GM18502 (cell line): ENCODE measurements at regions not wholly inside any gene's neighbourhood (a gene's known extent, or its start where the extent isn't known, plus 50 kb on each side); places are given as distances from the start of the nearest gene placed in this dataset.
"Not testable (repeated sequence)": the region's sequence is repeated elsewhere in the genome, so short reads cannot be mapped to it uniquely, and the experiment has no call there.

Source experiments
- ATAC-seq: cut with Tn5 transposase; IDR thresholded peaks from one replicate; pipeline ENCODE4 v1.9.1; 2021; ENCODE audit warnings: mild to moderate bottlenecking; ENCODE audit not compliant: unreplicated experiment, poor library complexity

DNA sequence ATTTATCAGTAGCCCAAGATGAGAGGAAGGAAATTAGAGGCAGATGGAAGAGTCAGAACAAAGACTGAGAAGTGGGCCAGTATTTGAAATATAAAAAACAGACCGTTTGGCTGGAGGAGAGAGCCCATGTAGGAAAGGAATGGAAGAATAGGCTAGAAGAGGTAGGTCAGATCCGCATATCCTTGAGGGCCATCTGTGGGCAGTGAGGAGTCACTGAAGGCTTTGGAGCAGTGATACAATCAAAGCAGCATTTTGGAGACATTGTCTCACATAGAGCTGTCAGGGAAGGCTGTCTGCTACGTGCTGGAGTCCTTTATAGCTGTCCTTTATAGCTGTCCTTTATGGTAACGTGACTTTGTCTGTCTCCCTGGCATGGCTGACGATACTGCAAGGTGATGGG, 92.0 kb upstream of the VEPH1 start:
- ATAC-seq, result no peak

DNA sequence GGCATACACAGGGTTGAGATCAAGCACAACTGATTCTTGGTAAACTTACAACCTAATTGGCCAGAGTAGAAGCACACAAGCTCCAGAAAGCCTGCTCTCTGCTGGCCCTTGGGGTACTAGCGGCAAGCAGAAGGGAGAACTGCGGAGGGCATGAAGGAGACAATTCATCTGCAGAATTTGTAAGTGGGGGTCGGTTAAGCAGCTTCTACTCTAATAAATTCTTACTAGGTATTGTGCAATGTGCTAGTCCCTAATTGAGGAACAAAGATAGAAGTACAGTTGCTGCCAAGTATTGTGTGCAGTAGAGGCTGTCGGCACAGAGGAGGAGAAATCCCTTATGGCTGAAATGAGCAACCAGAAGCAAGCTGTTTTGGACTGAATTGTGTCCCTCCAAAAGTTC, 91.2 kb upstream of the VEPH1 start:
- ATAC-seq, result no peak

DNA sequence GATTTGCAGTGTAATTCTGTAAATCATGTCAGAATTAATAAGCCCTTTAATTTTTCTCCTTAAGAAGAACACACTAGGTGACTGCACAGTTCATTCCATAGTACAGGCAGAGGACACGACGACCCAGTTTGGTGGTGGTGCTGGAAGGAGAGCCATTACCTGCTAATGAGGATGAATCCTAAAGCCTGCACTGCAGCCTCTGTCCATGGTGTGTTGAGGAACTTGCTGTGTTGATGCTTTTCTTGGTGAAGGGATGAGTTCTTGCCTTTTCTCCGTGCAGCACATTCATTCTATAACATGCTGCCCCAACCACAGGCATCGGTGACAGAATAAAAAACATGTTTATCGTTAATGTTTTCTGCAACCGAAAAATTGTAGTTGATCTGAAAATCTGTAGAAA, 89.6 kb upstream of the VEPH1 start:
- no peak for ATAC-seq

- no peak for ATAC-seq
Measured at GRCh38 chr3:157590273-157590672, 87.1 kb upstream of the VEPH1 start.

- ATAC-seq, result no peak
Measured at GRCh38 chr3:157589211-157589610, 86.0 kb upstream of the VEPH1 start.

- ATAC-seq, result no peak
Measured at GRCh38 chr3:157588386-157589060, 85.3 kb upstream of the VEPH1 start.

- no peak for ATAC-seq
Measured at GRCh38 chr3:157586293-157586692, 83.1 kb upstream of the VEPH1 start.

DNA sequence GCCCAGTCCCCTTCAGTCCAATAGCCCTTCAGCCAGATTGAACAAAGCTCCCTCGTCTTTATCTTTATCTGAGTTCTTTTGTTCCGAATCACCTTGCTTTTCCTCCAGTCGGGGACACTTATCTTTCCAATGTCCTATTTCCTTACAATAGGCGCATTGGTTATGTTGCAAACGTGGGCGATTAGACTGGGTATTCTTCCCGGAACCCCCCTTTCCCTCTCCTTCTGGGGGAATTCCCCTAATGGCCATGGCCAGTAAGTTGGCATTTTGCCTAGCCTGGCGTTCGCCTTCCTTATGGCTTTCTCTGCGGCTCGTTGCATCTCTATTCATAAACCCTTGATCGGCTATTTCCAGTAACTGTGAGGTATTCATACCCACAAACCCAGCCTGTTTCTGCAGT, 82.2 kb upstream of the VEPH1 start:
- ATAC-seq, result no peak

DNA sequence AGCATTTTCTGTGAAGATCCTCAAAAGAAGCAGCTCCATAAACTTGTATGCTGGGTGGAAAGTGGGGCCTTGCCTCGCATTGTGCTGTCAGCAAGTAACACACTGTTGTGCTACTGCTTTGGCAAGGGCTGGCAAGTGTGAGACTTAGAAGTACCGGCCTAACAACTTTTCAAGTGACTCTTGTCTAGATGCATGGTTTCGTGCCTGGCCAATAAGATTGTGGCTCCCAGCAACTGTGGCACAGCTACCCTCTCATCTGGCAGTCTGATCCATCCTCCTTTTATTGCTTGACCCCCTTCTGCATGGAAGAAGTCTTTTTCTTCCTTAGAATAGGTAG, 79.4 kb upstream of the VEPH1 start:
- ATAC-seq, result no peak

GRCh38 chr3:157581956-157582636, 78.9 kb upstream of the VEPH1 start:
- not testable (repeated sequence) for ATAC-seq

- no peak for ATAC-seq
Measured at GRCh38 chr3:157581371-157581770, 78.2 kb upstream of the VEPH1 start.

DNA sequence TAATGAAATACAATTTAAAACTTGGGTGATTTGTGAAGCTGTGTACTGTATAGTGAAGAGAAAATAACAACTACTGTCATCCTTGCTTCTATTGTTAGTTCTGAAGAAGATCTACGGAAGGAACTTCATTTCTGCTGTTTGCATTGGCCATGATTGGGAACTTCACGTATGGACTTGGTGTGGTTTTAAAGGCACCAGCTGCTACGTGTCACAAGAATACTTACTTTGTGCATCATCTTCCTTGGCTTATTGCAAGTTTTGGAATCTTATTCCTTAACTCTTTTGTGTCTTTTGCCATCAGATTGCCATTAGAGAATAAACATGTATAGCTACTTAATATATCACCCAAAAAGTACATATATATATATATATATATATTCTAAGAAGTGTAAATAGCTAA, 75.0 kb upstream of the VEPH1 start:
- ATAC-seq, result no peak

DNA sequence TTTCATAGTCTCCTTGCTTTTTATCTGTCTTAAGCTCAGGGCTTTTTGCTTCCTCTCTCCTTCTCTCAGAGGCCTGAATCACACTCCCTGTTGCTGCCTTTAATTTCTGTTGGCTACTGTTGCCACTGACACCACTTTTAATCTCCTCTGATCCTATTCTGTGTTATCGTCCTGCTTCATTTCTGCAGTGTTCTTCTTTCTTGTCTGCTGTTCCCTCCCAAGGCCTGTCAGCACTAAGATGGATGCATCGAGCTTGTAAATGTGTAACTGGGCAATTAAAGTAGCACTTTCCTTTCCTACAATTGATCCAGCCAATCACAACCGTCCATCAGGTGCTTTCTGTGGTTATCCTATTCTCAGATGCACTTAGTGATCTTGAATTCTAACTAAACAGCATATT, 71.3 kb upstream of the VEPH1 start:
- ATAC-seq, result no peak

DNA sequence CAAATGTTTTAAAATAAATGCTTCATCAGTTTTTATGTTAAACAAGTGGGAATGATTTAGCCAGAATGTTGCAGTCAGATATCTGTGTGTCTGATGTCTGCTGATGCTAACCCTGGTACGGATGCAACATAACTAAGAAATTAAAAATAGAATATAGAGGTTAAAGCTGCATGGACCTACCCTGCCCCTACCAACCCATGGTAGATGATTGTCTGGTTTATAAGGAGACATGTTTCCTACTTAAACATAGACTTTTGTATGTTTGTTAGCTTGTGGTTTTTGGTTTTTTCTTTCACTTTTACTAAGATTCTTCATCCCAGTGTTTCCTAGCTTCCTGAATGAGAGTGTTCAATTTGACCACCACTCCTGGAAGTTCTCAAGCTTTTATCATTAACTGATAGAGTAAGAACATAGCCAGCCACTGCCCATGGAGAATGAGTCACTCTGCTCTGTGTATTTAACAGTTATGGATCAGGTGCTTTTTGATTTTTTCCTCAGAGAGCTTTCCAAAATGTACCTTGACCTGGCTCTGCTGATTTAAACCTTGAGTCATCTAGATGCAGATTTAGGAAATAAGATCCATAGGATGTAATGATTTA, 70.7 kb upstream of the VEPH1 start:
- ATAC-seq, result no peak

GRCh38 chr3:157573281-157573680, 70.1 kb upstream of the VEPH1 start:
- ATAC-seq, result no peak

DNA sequence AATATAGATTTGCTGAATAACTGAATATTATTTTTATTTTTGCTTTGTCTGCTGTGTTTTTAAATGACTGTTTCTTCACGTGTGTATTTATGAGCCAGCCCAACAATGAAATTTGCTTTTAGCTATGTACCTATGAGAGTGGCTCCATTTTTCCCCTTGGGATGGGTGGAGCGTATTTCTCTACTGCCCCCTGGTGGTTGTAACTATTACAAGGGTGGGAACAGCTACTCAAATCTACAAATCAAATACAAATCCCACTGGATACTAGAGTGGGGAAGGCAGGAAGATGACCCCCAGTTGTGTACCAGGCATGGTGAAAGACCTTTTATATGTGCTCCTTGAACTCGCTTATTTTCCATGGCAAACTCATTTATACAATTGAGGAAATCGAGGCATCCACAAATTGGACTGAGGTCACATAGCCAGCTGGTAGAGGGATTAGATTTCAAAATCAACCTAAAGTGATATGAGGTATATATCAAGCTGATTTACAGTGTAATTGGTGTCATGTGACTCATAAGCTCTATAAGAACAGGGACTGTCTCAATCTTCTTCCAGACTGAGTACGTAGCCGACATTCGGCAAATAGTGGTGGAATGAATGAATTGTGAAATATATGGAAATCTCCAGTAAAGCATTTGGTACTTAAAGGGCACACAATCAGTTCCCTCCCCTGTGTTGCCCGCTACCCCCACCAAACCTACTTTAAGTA, 69.5 kb upstream of the VEPH1 start:
- ATAC-seq, result peak; percentile 80

DNA sequence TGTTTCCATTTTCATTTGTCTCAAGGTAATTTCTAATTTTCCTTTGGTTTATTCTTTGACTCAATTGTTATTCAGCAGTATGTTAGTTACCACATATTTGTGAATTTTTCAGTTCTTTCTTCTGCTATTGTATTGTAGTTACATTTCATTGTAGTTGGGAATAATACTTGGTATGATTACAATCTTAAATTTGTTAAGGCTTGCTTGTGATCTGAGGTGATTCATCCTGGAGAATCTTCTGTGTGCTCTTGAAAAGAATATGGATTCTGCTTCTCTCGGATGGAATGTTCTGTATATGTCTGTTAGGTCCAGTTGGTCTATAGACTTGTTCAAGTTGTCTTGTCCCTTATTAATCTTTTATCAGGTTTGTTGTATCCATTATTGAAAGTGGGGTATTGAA, 63.4 kb upstream of the VEPH1 start:
- no peak for ATAC-seq

DNA sequence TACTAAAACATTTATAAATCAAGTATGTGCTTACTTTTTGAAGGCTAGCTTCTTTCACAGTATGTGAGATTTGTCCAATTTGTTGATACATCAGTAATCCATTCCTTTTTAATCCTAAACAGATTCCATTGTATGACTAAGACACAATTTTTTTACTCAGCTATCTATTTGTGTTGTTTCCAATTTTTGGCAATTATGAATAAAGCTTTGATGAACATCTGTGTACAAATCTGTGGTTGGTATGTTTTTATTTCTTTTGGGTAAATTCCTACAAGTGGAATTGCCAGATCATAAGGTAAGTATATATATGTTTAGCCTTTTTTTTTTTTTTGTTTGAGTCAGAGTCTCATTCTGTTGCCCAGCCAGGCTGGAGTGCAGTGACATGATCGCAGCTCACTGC, 56.2 kb upstream of the VEPH1 start:
- no peak for ATAC-seq
